HG02642 (cell line): ENCODE measurements at regions not wholly inside any gene's neighbourhood (a gene's known extent, or its start where the extent isn't known, plus 50 kb on each side); places are given as distances from the start of the nearest gene placed in this dataset.

Source experiments
- ATAC-seq: cut with Tn5 transposase; IDR thresholded peaks from one replicate; pipeline ENCODE4 v1.9.1; 2021; ENCODE audit warnings: mild to moderate bottlenecking; ENCODE audit not compliant: unreplicated experiment, poor library complexity

DNA sequence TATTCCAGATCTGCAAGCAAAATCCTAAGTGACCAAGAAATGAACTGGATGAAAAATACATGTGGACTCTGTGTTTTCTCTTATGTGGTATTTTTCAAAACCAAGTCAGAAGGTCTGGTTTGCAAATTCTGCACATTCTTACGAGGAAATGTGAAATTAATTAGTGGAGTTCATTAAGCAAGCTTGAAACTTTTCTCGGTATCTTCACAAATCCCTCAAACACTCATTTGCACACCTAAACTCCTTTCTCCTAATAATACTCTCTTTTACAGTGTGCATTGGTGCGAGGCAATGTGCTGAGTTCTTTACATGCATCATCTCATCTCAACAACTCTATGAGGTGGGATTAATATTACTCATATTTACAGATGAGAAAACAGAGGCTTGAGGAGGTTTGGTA, 82.1 kb downstream of the MTERF1 start:
- ATAC-seq = no peak

DNA sequence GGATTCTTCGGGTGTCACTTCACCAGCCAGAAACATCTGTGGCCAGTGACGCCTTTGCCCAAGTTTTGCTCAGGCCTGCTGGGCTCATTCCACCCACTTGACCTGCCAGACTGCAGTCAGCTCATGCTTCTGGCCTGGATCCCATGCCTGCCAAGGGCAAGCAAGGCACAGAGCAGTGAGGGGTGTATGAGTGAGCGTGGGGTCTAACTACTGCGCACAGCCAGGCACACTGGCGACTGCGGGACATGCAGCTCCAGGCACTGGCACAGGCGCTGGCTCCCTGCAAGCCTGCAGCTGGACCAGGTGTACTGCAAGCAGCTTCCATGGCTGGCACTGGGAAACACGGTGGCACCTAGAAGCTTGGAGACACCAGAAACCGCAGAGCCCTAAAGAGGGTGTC, 80.1 kb downstream of the MTERF1 start:
- ATAC-seq = no peak

DNA sequence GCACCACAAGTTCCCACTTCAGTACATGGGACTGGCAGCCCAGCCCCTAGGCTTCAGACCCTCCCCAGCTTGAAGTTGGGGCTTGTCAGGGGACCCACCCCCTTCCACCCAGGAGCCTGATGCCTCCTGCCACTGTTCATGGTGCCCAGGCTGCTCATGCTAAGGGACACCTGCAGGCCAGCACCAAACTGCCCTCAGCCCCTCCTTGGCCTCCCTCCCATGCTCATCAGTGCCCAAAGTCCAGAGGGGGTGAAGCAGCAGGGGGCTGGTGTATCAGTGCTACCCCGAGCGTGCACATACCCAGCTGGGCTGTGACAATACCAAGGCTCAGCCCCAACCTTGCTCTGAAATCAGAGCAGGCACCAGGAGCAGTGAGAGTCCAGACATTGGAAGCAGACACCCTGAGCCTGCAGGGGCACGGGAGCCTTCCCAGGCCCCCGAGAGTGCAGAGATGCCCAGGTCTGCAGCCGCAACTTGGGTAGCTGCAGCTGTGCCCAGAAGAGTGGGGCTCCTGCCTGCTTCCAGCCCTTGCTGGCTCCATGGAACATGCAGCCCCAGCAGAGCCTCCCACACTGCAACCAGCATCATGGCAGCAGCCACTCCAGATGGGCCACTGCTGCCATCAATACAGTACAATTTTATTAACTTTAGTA, 79.0 kb downstream of the MTERF1 start:
- ATAC-seq = no peak

DNA sequence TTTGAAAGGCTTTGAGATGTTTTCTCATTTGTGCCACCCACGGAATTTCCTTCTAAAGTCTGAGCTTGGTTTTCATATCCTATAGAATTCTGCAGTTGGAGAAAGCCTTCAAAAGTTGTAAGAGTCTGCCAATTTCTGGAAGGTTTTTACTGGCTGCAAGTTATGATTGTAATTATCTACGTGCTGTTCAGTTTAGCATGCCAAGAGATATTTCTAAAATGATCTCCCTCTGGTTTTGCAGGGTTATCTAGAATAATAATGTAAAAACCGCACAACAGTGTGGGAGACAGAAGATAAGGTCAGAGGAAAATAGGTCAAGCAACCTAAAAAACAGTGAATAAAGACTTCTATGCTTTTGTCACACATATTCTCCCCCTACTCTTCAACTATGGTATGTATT, 69.3 kb downstream of the MTERF1 start:
- ATAC-seq = no peak

DNA sequence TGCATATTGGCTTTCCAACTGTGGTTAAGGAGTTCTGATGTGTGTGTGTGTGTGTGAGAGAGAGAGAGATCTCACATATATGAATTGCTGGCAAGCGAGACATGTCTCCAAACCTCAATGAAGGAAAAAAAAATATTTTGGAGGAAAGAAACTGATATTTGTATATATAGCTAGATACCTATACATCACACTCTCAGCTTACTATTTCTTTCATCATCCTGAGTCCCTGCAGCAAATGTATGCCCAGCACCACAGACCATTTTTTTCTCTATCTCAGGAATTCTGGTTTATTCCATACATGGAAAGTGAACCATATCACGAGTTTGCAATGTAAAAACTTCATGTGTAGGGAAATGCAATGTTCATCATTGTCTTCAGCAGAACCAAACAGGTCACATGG, 68.9 kb downstream of the MTERF1 start:
- ATAC-seq = no peak

DNA sequence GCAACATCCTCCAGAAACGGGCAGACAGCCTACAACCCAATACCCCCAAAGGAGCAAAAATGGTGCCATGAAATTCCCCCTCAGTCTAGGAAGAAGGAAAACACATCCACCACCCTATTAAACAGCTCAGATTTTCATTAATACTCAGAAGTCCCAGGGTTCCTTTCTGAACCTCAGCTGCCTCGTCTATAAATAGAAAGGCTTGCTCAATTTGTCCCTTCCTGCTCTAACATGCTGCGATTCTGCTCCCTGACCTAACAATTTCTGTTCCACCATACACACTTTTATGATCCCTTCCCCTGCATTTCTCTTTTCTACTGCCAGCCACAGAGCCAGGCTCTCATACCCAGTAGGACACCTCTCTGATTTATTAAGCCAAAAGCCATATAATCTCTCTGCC, 68.1 kb downstream of the MTERF1 start:
- ATAC-seq = no peak

DNA sequence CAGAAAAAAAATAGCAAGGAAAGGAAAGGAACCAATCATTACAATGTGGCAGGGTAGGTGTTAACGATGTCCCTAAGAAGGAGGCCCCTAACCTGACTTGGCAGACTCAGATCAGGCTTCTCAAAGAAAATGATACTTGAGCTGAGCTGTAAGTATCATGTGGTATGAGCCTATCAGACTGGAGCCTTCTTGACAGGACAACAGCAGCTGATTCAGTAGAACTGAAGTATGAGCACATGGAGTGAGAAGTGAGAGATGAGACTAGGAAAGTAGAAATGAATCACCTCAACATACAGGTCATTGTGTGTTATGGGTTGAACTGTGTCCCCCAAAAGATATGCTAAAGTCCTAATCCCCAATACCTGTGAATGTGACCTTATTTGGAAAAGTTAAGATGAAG, 66.3 kb downstream of the MTERF1 start:
- ATAC-seq = no peak
